ENCODE measurements at regions not wholly inside any gene's neighbourhood (a gene's known extent, or its start where the extent isn't known, plus 50 kb on each side); places are given as distances from the start of the nearest gene placed in this dataset.

DNA sequence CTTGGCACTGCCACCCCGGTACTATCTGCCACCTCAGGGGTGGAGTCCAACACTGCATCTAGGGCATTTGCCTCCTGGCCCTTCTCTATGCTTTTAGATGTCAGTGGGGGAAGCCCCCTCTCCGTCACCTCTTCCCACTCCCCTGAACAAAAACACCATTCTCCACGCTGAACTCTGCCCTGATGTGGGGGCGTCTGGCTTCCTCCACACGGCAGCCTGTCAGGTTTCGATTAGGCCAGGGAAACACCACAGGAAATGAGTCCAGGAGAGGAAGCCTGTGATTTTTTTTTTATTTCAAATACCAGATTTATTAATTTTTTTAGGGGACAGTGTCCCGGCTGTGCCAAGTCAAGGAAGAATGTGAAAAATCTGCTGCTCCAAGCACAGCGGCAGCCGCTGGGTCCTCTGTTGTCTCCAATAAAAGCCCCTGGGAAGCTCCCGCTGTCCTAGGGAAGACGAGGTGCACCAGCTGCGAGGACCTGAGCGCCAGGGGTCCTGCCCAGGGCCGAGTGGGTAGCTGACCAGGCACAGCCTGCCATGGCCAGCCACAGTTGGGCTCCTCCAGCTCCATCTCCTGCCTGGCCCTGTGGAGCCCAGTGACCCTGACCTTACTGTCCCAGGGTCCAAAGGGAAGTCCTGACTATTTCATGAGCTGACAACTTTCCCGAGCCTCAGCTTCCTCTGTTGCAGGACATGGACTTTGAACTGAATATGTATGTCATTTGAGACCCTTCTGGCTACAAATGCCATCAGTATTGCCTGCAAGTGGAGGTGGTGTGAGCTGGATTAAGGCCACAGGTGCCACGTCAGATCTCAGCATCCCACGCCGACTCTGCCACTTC is 336.7 kb downstream of the FOXL1 start:
- DNase-seq: no peak
- Histone ChIP-seq H4K20me1 (ENCODE audit: insufficient read depth, low read length) (no peaks in the 10 kb centered on the region), H3K27me3 (ENCODE audit: insufficient read depth, low read length, poor library complexity) (no peaks in the 10 kb centered on the region), H3K9me3 (ENCODE audit: insufficient read depth, low read length, severe bottlenecking) (no peaks in the 10 kb centered on the region), H3K36me3 (ENCODE audit: insufficient read depth, low read length) (no peaks in the 10 kb centered on the region), H3K4me1 (ENCODE audit: insufficient read depth, low read length) (no peaks in the 10 kb centered on the region), H2AFZ (ENCODE audit: low read depth, low read length) (no peak overlapping the region), H3K4me3 (ENCODE audit: low read depth in 1 of 2, low read length in 2 of 2) (no peak overlapping the region), H3K79me2 (ENCODE audit: insufficient read depth, low read length) (no peaks in the 10 kb centered on the region), H3K27ac (ENCODE audit: low read length) (no peak overlapping the region), H3K4me2 (ENCODE audit: insufficient read depth, low read length) (no peak overlapping the region), H3K9ac (ENCODE audit: low read depth, low read length) (no peak overlapping the region)
- TF ChIP-seq, protein P1, sequence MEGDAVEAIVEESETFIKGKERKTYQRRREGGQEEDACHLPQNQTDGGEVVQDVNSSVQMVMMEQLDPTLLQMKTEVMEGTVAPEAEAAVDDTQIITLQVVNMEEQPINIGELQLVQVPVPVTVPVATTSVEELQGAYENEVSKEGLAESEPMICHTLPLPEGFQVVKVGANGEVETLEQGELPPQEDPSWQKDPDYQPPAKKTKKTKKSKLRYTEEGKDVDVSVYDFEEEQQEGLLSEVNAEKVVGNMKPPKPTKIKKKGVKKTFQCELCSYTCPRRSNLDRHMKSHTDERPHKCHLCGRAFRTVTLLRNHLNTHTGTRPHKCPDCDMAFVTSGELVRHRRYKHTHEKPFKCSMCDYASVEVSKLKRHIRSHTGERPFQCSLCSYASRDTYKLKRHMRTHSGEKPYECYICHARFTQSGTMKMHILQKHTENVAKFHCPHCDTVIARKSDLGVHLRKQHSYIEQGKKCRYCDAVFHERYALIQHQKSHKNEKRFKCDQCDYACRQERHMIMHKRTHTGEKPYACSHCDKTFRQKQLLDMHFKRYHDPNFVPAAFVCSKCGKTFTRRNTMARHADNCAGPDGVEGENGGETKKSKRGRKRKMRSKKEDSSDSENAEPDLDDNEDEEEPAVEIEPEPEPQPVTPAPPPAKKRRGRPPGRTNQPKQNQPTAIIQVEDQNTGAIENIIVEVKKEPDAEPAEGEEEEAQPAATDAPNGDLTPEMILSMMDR (IDR thresholded peaks at IDR 0.05; ENCODE audit: borderline replicate concordance, extremely low read depth, low read length, poor library complexity, severe bottlenecking): no peak
- no peak for TF ChIP-seq EZH2 (IDR thresholded peaks at IDR 0.05; ENCODE audit: borderline replicate concordance, low read depth, low read length, severe bottlenecking)
- ATAC-seq (ENCODE audit: insufficient read depth, low read depth): no peak

DNA sequence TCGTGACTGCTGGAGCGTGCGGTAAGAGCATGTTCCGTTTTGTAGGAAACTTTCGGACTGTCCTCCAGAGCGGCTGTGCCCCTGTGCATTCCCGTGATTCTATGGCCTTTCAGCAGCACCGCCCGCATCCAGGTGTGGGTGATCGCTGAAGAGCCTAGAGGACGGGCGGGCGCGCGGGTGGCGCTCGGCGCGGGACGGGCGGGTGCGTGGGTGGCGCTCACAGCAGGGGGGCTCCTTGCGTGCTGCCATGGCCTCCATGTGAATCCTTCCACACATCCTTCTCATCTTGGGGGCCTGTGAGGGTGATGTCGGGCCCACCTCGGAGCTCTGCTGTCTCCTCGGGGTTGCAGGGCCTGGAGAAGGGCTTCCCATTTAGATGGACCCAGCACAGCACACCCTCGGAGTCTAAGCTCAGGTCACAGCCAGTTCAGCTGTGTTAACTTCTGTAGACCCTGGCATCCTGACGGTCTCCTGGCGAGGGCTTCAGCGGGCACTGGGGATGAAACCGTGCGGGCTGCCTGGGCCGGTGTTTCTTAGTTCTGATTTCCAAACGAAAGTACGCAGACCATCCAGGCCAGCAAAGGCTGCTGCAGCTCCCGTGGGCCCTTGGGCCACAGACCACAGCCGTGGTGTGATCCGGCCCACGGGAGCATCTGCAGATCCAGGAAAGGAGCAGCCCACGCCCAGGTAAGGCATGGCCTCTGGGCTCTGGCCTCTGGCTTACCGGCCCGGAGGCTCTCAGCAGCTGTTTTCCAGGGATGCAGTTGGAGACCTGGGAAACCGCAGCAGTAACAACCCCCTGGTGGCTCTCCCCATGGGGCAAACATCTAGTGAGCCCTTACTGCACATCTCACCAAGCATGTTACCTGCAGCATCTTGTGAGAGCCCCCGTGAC is 339.4 kb downstream of the FOXL1 start:
- Histone ChIP-seq H4K20me1 (ENCODE audit: insufficient read depth, low read length) (no peaks in the 10 kb centered on the region), H3K79me2 (ENCODE audit: insufficient read depth, low read length) (no peaks in the 10 kb centered on the region), H3K27me3 (ENCODE audit: insufficient read depth, low read length, poor library complexity) (peaks cover under 1% of the 10 kb centered on the region), H3K36me3 (ENCODE audit: insufficient read depth, low read length) (no peaks in the 10 kb centered on the region), H3K27ac (ENCODE audit: low read length) (no peak overlapping the region), H3K9ac (ENCODE audit: low read depth, low read length) (no peak overlapping the region), H3K4me1 (ENCODE audit: insufficient read depth, low read length) (no peaks in the 10 kb centered on the region), H2AFZ (ENCODE audit: low read depth, low read length) (no peak overlapping the region), H3K9me3 (ENCODE audit: insufficient read depth, low read length, severe bottlenecking) (no peaks in the 10 kb centered on the region), H3K4me2 (ENCODE audit: insufficient read depth, low read length) (no peak overlapping the region), H3K4me3 (ENCODE audit: low read depth in 1 of 2, low read length in 2 of 2) (no peak overlapping the region)
- no peak for ATAC-seq (ENCODE audit: insufficient read depth, low read depth)
- no peak for DNase-seq
- no peak for TF ChIP-seq EZH2 (IDR thresholded peaks at IDR 0.05; ENCODE audit: borderline replicate concordance, low read depth, low read length, severe bottlenecking)
- TF ChIP-seq, protein P1 (IDR thresholded peaks at IDR 0.05; ENCODE audit: borderline replicate concordance, extremely low read depth, low read length, poor library complexity, severe bottlenecking): no peak

DNA sequence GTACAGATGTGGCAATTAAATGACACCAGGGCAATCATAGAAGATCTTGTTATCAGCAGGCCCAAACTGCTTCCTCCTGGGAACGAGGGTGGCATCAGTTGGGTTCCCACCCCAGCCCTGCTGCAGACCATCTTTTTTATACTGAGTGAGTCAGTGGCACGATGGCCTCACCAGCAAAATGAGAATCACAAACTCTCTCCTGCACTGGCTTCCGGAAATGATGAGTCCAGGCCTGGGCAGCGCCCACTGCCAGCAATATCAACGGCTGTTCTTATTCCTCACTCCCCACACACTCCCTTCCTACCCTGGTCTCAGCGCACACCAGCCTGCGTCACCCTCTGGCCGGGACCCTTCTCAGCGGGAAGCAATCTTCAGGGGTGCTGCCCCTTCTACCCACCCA is 340.3 kb downstream of the FOXL1 start:
- Histone ChIP-seq H3K36me3 (ENCODE audit: insufficient read depth, low read length) (no peaks in the 10 kb centered on the region), H3K4me3 (ENCODE audit: low read depth in 1 of 2, low read length in 2 of 2) (no peak overlapping the region), H2AFZ (ENCODE audit: low read depth, low read length) (no peak overlapping the region), H4K20me1 (ENCODE audit: insufficient read depth, low read length) (no peaks in the 10 kb centered on the region), H3K9ac (ENCODE audit: low read depth, low read length) (no peak overlapping the region), H3K27ac (ENCODE audit: low read length) (no peak overlapping the region), H3K79me2 (ENCODE audit: insufficient read depth, low read length) (no peaks in the 10 kb centered on the region), H3K4me2 (ENCODE audit: insufficient read depth, low read length) (no peak overlapping the region), H3K4me1 (ENCODE audit: insufficient read depth, low read length) (no peaks in the 10 kb centered on the region), H3K9me3 (ENCODE audit: insufficient read depth, low read length, severe bottlenecking) (no peaks in the 10 kb centered on the region), H3K27me3 (ENCODE audit: insufficient read depth, low read length, poor library complexity) (peaks cover 5% of the 10 kb centered on the region)
- ATAC-seq (ENCODE audit: insufficient read depth, low read depth) (no peak), DNase-seq (no peak)
- TF ChIP-seq, protein P1 (IDR thresholded peaks at IDR 0.05; ENCODE audit: borderline replicate concordance, extremely low read depth, low read length, poor library complexity, severe bottlenecking): no peak
